ENCODE measurements at regions not wholly inside any gene's neighbourhood (a gene's known extent, or its start where the extent isn't known, plus 50 kb on each side); places are given as distances from the start of the nearest gene placed in this dataset.

DNA sequence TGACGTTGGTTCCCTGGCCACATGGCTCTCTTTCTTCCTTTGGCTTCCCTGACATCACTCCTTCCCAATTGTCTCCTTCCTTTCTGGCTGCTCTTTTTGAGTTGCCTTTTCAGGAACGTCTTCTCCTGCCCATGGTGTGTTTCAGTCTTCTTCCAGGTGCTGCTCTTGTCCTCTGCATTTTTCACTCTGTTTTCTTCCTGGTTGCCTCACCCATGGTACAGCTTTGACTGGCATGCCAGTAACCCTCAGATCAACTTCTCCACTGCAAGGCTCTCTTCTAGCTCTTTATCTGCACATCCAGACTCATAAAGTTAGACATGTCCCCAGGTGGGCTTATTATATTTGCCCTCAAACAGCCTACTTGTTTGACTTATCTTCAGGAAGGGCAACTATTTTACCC is 91.0 kb upstream of the ANKH start (continued):
- TF ChIP-seq, protein P1, sequence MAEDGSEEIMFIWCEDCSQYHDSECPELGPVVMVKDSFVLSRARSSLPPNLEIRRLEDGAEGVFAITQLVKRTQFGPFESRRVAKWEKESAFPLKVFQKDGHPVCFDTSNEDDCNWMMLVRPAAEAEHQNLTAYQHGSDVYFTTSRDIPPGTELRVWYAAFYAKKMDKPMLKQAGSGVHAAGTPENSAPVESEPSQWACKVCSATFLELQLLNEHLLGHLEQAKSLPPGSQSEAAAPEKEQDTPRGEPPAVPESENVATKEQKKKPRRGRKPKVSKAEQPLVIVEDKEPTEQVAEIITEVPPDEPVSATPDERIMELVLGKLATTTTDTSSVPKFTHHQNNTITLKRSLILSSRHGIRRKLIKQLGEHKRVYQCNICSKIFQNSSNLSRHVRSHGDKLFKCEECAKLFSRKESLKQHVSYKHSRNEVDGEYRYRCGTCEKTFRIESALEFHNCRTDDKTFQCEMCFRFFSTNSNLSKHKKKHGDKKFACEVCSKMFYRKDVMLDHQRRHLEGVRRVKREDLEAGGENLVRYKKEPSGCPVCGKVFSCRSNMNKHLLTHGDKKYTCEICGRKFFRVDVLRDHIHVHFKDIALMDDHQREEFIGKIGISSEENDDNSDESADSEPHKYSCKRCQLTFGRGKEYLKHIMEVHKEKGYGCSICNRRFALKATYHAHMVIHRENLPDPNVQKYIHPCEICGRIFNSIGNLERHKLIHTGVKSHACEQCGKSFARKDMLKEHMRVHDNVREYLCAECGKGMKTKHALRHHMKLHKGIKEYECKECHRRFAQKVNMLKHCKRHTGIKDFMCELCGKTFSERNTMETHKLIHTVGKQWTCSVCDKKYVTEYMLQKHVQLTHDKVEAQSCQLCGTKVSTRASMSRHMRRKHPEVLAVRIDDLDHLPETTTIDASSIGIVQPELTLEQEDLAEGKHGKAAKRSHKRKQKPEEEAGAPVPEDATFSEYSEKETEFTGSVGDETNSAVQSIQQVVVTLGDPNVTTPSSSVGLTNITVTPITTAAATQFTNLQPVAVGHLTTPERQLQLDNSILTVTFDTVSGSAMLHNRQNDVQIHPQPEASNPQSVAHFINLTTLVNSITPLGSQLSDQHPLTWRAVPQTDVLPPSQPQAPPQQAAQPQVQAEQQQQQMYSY (CRISPR knock-in tag; IDR thresholded peaks at IDR 0.05): no peak
- TF ChIP-seq KDM1A (IDR thresholded peaks at IDR 0.05; ENCODE audit: borderline replicate concordance) (no peak), ZZZ3 (IDR thresholded peaks at IDR 0.05; ENCODE audit: control insufficient read depth, insufficient read length, low read depth) (no peak), KLF5 (IDR thresholded peaks at IDR 0.05; ENCODE audit: partially characterized antibody) (no peak), TCF7 (IDR thresholded peaks at IDR 0.05; ENCODE audit: borderline replicate concordance) (no peak), RAD51 (IDR thresholded peaks at IDR 0.05) (no peak), SUZ12 (IDR thresholded peaks at IDR 0.05; ENCODE audit: unreplicated experiment) (no peak), JUNB (IDR thresholded peaks at IDR 0.05) (no peak), HCFC1 (IDR thresholded peaks at IDR 0.05; ENCODE audit: low read length) (no peak), RAD21 (IDR thresholded peaks at IDR 0.05; ENCODE audit: insufficient read depth, low read depth, low read length) (no peak), SPI1 (IDR thresholded peaks at IDR 0.05; ENCODE audit: borderline replicate concordance, insufficient read depth, low read depth, low read length) (no peak)
- TF ChIP-seq, protein P2, sequence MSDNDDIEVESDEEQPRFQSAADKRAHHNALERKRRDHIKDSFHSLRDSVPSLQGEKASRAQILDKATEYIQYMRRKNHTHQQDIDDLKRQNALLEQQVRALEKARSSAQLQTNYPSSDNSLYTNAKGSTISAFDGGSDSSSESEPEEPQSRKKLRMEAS (IDR thresholded peaks at IDR 0.05; ENCODE audit: low read depth, low read length): no peak
- TF ChIP-seq, protein P3, sequence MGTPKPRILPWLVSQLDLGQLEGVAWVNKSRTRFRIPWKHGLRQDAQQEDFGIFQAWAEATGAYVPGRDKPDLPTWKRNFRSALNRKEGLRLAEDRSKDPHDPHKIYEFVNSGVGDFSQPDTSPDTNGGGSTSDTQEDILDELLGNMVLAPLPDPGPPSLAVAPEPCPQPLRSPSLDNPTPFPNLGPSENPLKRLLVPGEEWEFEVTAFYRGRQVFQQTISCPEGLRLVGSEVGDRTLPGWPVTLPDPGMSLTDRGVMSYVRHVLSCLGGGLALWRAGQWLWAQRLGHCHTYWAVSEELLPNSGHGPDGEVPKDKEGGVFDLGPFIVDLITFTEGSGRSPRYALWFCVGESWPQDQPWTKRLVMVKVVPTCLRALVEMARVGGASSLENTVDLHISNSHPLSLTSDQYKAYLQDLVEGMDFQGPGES (IDR thresholded peaks at IDR 0.05): no peak
